ENCODE measurements at regions not wholly inside any gene's neighbourhood (a gene's known extent, or its start where the extent isn't known, plus 50 kb on each side); places are given as distances from the start of the nearest gene placed in this dataset.

GRCh38 chr5:115374057-115374775 lies 77.8 kb upstream of the CCDC112 start:
- no peak for DNase-seq (ENCODE audit: low read depth)

GRCh38 chr5:115372146-115372545 lies 75.7 kb upstream of the CCDC112 start:
- no peak for DNase-seq (ENCODE audit: low read depth)

DNA sequence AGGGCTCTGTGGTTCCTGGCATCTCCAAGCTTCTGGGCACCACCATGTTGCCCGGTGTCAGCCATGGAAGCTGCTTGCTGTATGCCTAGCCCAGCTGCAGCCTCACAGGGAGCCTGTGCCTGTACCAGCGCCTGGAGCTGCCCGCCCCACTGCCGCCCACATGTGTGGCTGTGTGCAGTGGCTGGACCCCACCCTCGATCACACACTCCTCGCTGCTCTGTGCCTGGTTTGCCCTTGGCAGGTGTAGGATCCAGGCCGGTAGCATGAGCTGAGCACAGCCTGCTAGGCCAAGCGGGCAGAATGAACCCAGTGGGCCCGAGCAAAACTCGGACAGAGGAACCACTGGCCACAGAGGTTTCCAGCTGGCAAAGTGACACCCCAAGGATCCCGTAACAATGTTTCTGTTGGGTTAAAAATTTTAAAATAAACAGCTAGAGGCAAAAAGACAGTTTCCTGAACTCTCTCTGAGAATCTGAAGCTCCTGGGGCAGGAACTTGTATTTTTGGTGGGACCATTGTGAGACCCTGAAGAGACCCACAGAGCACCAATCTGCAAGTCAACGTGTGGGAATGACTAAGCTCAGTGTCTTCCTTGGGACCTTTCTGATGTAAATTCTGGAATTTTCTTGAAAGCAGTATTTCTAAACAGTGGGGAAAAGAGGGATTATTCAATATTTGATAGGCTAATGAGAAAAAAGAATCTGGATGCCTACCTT lies 73.1 kb upstream of the CCDC112 start:
- DNase-seq (ENCODE audit: low read depth), result no peak

GRCh38 chr5:115366223-115366622 lies 69.8 kb upstream of the CCDC112 start:
- DNase-seq (ENCODE audit: low read depth), result no peak

- DNase-seq (ENCODE audit: low read depth), result no peak
Measured at GRCh38 chr5:115363879-115364278, 67.4 kb upstream of the CCDC112 start.

GRCh38 chr5:115360046-115360685 lies 63.7 kb upstream of the CCDC112 start:
- no peak for DNase-seq (ENCODE audit: low read depth)

DNA sequence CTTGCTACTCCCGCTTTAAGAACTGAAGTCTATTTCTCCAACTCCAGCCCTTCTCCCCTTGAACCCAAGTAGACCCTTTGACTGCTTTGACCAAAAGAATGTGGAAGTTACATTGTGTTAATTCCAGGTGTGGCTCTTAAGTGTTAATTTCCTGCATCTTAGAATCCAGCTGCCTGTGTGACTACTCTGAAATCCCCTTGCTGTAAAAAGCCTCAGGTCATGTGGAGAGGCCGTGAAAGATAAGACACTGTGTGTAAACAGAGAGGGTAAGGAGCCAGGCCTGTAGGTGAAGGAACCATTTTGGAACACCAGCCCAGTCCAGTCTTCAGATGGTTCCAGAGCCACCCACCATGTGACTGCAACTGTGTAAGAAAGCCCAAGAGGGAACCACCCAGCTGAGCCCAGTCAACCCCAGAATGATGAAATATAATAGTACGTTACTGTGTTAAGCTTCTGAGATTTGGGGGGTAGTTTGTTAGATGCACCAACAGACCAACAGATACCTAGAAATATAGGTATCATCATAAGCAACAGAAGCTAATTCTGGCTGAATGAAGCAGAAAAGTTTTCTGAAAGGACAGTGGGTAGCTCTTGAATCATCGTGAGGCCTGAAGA lies 59.4 kb upstream of the CCDC112 start:
- DNase-seq (ENCODE audit: low read depth), result no peak

GRCh38 chr5:115355095-115355494 lies 58.6 kb upstream of the CCDC112 start:
- DNase-seq (ENCODE audit: low read depth), result no peak

DNA sequence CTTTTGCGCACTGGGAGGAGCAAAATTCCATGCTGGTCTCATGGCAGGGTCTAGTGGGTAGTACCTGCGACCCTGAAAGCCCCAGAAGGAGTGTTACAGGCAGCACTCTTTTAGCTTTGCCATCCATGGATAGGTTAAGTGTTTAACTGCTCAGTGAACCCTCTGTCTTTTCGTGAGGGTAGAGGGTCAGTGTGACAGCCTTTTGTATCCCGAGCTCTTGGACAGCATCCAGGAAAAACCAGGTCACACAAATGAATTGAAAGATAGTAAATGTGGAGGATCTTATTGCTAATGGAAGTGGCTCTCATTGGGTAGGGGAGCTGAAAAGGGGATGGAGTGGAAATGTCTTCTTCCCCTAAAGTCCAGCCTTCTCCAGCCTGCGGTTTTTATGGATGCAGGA lies 57.8 kb upstream of the CCDC112 start:
- DNase-seq (ENCODE audit: low read depth), result no peak

GRCh38 chr5:115352571-115352970 lies 56.1 kb upstream of the CCDC112 start:
- DNase-seq (ENCODE audit: low read depth), result no peak

GRCh38 chr5:115351356-115352195 lies 55.1 kb upstream of the CCDC112 start:
- no peak for DNase-seq (ENCODE audit: low read depth)

- DNase-seq (ENCODE audit: low read depth), result no peak
Measured at GRCh38 chr5:115350894-115351293, 54.4 kb upstream of the CCDC112 start.

DNA sequence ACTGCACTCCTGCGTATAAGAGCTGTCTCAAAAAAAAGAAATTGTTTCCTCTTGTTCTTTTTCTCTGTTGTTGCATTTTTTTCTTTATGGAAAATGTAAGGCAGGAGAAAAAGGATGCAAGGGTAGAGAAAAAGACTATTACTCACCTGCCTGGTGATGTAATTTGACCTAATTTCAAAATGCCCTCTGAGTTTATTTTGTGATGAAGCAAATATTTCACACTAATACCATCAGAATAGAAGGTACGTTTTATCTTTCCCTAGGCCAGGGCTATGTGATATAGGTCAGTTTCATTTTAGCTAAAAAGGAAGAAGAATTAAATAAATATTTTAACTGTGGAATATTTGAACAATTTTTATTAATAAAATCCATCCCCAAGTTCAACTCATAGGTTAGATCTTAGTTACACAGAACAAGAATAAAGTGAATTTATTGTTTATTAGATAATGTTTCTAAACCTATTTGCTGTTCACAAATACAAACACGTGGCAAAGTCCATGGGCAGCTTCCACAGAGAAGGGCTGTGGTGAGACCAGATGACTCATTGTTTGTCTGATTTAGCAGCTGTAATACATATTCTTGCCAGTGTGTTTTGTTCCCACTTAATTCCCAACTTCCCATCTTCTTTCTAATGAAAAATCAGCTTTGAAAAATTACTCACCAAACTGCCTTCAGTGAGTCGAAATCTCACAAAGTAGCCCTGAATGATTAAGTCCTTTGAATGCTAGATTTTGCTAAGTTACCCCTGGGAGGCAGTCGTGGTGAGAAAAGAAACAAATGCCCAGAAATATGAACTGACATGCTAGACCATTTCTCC lies 52.8 kb upstream of the CCDC112 start:
- no peak for DNase-seq (ENCODE audit: low read depth)

DNA sequence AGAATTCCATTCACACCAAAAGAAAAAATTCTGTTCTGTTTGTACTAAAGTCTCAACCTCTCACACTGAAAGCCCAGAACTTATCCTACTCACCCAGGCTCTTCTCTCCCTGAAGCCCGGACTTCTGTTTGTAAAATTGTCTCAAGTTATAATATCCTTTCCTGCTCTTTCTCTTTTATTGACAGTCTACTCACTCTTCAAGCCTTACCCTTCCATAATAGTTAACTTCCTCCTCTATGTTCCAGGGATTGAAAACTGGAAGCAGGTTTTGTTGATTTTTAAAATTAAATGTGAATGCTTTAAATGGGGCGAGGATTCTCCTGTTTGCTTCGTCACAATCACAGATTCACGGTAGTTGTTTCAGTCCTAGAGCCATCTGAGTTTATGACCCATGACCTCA lies 51.7 kb upstream of the CCDC112 start:
- no peak for DNase-seq (ENCODE audit: low read depth)
